SK-N-SH (cell line): ENCODE measurements at regions not wholly inside any gene's neighbourhood (a gene's known extent, or its start where the extent isn't known, plus 50 kb on each side); places are given as distances from the start of the nearest gene placed in this dataset.

Experiments used
- CTCF ChIA-PET: fragments of 300-600, 350-600 bp; formaldehyde crosslinking; extraction: SDS; loops from one replicate; lab custom pipeline; 2021; lab: Yijun Ruan, JAX
- POLR2A ChIA-PET: fragments of 350-600 bp; sonication (Branson Sonifier 250); formaldehyde crosslinking; extraction: SDS; loops from one replicate; lab custom pipeline; 2020; ENCODE audit warnings: antibody characterized with exemption, inconsistent platforms; lab: Yijun Ruan, JAX
- DNase-seq: peaks from one replicate; pipeline ENCODE4 v3.0.0; 2012
- H2AFZ ChIP-seq: fragments of 200-600 bp; sonication (generic); 2 replicates; pipeline ENCODE4 v1.8.1; 2016; ENCODE audit warnings: antibody characterized with exemption, mild to moderate bottlenecking, low read depth
- H3F3A ChIP-seq: fragments of 200-600 bp; sonication (generic); replicated peaks from 2 replicates; pipeline ENCODE3; 2016; ENCODE audit warnings: antibody characterized with exemption, mild to moderate bottlenecking; ENCODE audit not compliant: insufficient read depth
- H3K27ac ChIP-seq, 2 experiments: fragments of 200-500 bp in 1 of 2; fragments of 200-600 bp in 1 of 2; sonication (Bioruptor generic) in 1 of 2; sonication (generic), shearing (Covaris generic) in 1 of 2; 2 replicates each; pipeline versions ENCODE4 v1.5.1 to v1.6.1; 2014 to 2016; ENCODE audit warnings: low read depth in 2 of 2, inconsistent platforms in 1 of 2, low read length in 1 of 2, mild to moderate bottlenecking in 1 of 2, mixed read lengths in 1 of 2
- H3K27me3 ChIP-seq: fragments of 200-600 bp; sonication (generic), shearing (Covaris generic); 2 replicates; pipeline ENCODE4 v1.6.1; 2016; ENCODE audit warnings: mixed run types; ENCODE audit not compliant: insufficient read depth
- H3K36me3 ChIP-seq, 2 experiments: fragments of 200-500 bp in 1 of 2; fragments of 200-600 bp in 1 of 2; sonication (Bioruptor generic) in 1 of 2; sonication (generic) in 1 of 2; replicated peaks in 1 of 2; 2 replicates each; pipeline versions ENCODE3 to v1.5.1; 2014 to 2016; ENCODE audit warnings: low read length in 1 of 2, mild to moderate bottlenecking in 1 of 2; ENCODE audit not compliant: insufficient read depth in 2 of 2, control insufficient read depth in 1 of 2
- H3K4me1 ChIP-seq, 2 experiments: fragments of 200-500 bp in 1 of 2; fragments of 200-600 bp in 1 of 2; sonication (Bioruptor generic) in 1 of 2; sonication (generic), shearing (Covaris generic) in 1 of 2; 2 replicates each; pipeline versions ENCODE4 v1.5.1 to v1.6.1; 2014 to 2016; ENCODE audit warnings: low read depth in 1 of 2, low read length in 1 of 2, mixed run types in 1 of 2; ENCODE audit not compliant: insufficient read depth in 2 of 2, control insufficient read depth in 1 of 2
- H3K4me2 ChIP-seq: fragments of 200-600 bp; sonication (generic), shearing (Covaris generic); 2 replicates; pipeline ENCODE4 v1.6.1; 2017; ENCODE audit warnings: mixed run types
- H3K4me3 ChIP-seq, 2 experiments: fragments of 200-500 bp in 1 of 2; fragments of 200-600 bp in 1 of 2; sonication (Bioruptor generic) in 1 of 2; sonication (generic), shearing (Covaris generic) in 1 of 2; 2 replicates each; pipeline versions ENCODE4 v1.5.1 to v1.8.1; 2014 to 2016; ENCODE audit warnings: low read depth in 2 of 2, inconsistent platforms in 1 of 2, low read length in 1 of 2, mild to moderate bottlenecking in 1 of 2, mixed read lengths in 1 of 2, moderate library complexity in 1 of 2
- H3K79me2 ChIP-seq: fragments of 200-600 bp; sonication (generic); 2 replicates; pipeline ENCODE4 v1.8.1; 2017; ENCODE audit warnings: mild to moderate bottlenecking; ENCODE audit not compliant: insufficient read depth
- H3K9ac ChIP-seq: fragments of 200-600 bp; sonication (generic); 2 replicates; pipeline ENCODE4 v1.6.1; 2017; ENCODE audit warnings: mixed run types
- H3K9me2 ChIP-seq: fragments of 200-600 bp; sonication (generic); 2 replicates; pipeline ENCODE4 v1.6.1; 2017; ENCODE audit warnings: mixed run types
- H3K9me3 ChIP-seq: fragments of 200-600 bp; sonication (generic); 2 replicates; pipeline ENCODE4 v1.6.1; 2017; ENCODE audit warnings: mixed run types, mild to moderate bottlenecking, moderate library complexity
- H4K20me1 ChIP-seq: fragments of 200-600 bp; sonication (generic); 2 replicates; pipeline ENCODE4 v1.6.1; 2017; ENCODE audit warnings: mild to moderate bottlenecking, mixed run types; ENCODE audit not compliant: insufficient read depth
- EP300 ChIP-seq, 2 experiments: IDR thresholded peaks; 2 replicates each; pipeline versions ENCODE4 v1.4.0 to v1.6.1; 2012; ENCODE audit warnings: borderline replicate concordance in 1 of 2, low read depth in 1 of 2, low read length in 1 of 2
- FOXJ3 ChIP-seq: sonication (generic); formaldehyde crosslinking; IDR thresholded peaks from 2 replicates; pipeline ENCODE4 v1.5.1; 2020; ENCODE audit warnings: mild to moderate bottlenecking, missing genetic modification reagents
- FOXM1 ChIP-seq: IDR thresholded peaks from 2 replicates; pipeline ENCODE4 v1.4.0; 2012; ENCODE audit warnings: low read depth, mild to moderate bottlenecking
- GABPA ChIP-seq: IDR thresholded peaks from 2 replicates; pipeline ENCODE4 v1.4.0; 2012; ENCODE audit warnings: low read depth, mild to moderate bottlenecking
- GATA2 ChIP-seq: sonication (generic); formaldehyde crosslinking; IDR thresholded peaks from 2 replicates; pipeline ENCODE4 v1.5.0; 2020; ENCODE audit warnings: mild to moderate bottlenecking, missing genetic modification reagents
- JUND ChIP-seq: IDR thresholded peaks from 2 replicates; pipeline ENCODE4 v1.4.0; 2012
- MEF2A ChIP-seq: IDR thresholded peaks from 2 replicates; pipeline ENCODE4 v1.4.0; 2012; ENCODE audit warnings: low read depth, borderline replicate concordance
- MXI1 ChIP-seq: IDR thresholded peaks from 2 replicates; pipeline ENCODE4 v1.6.1; 2012; ENCODE audit warnings: mild to moderate bottlenecking, low read depth, low read length, improper control_type of control experiment
- RFX5 ChIP-seq: IDR thresholded peaks from 2 replicates; pipeline ENCODE4 v1.6.1; 2012; ENCODE audit warnings: mild to moderate bottlenecking, improper control_type of control experiment, low read length
- SIN3A ChIP-seq: IDR thresholded peaks from 2 replicates; pipeline ENCODE4 v1.6.1; 2012; ENCODE audit warnings: low read depth, mild to moderate bottlenecking, low read length, moderate library complexity, borderline replicate concordance
- SMC3 ChIP-seq: IDR thresholded peaks from 2 replicates; pipeline ENCODE4 v1.6.1; 2012; ENCODE audit warnings: low read depth, low read length, improper control_type of control experiment
- TEAD4 ChIP-seq: IDR thresholded peaks from 2 replicates; pipeline ENCODE4 v1.4.0; 2012; ENCODE audit warnings: mild to moderate bottlenecking, borderline replicate concordance; ENCODE audit not compliant: insufficient read depth
- WGBS: methylation state at CpG from one replicate; pipeline ENCODE4 v1.1.6; 2017; ENCODE audit warnings: low lambda C conversion rate; 5-methylcytosine and 5-hydroxymethylcytosine counted together
- TF ChIP-seq, protein P1 (sequence below): IDR thresholded peaks from 2 replicates; pipeline ENCODE4 v1.6.1; 2012; ENCODE audit warnings: mild to moderate bottlenecking, low read depth, low read length, moderate library complexity
- TF ChIP-seq, protein P2 (sequence below): fragments of 150-350 bp; IDR thresholded peaks from 2 replicates; pipeline ENCODE4 v1.6.1; 2016; ENCODE audit warnings: mild to moderate bottlenecking, low read depth, low read length
- TF ChIP-seq, protein P3 (sequence below): fragments of 200-600 bp; sonication (generic); IDR thresholded peaks from 2 replicates; pipeline ENCODE4 v1.6.1; 2017; ENCODE audit warnings: antibody characterized with exemption, mild to moderate bottlenecking, moderate library complexity

DNA sequence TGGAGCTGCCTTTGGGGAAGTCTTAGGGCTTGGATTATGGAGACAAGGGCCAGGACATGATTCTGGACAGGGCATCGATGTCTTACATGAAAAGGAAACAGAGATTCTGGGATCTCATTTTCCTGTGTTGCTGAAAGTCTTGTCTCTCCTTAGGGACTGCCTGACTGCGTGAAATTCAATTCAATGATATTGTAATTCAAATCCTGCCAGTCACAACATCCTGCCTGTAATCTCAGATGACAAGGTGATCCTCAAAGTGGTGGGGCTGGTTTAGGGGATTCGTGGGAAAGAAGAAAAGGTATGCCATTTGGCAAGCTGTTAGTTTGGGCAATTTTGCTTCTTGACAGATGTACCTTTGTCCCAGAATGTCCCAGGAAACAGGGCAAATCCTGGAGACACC, 129.1 kb downstream of the KBTBD8 start:
- no peaks in the 10 kb centered on the region; a peak in 1 of 4 replicates for H3K4me1 ChIP-seq
- H3K9me2 ChIP-seq = no peaks in the 10 kb centered on the region
- H2AFZ ChIP-seq = no peak overlapping the region
- H3F3A ChIP-seq = no peaks in the 10 kb centered on the region
- ChIA-PET CTCF (interaction anchor here (2.1 to 3.4 kb wide), 2 partner anchors 13 to 17 kb away, joined by 6 to 21 read pairs; no protein-coding TSS in a partner anchor), POLR2A (no interaction called here)
- DNase-seq = no peak
- H3K9me3 ChIP-seq = peaks cover 7% of the 10 kb centered on the region; the same call in 1 of the 2 replicates
- no peak overlapping the region for H3K9ac ChIP-seq
- H4K20me1 ChIP-seq = no peaks in the 10 kb centered on the region
- no peak overlapping the region for H3K4me3 ChIP-seq
- no peaks in the 10 kb centered on the region for H3K79me2 ChIP-seq
- no peaks in the 10 kb centered on the region for H3K27me3 ChIP-seq
- no peak overlapping the region for H3K27ac ChIP-seq
- no peaks in the 10 kb centered on the region for H3K36me3 ChIP-seq
- WGBS = 17% methylated on average over 3 of the region's 3 CpGs
- H3K4me2 ChIP-seq = no peak overlapping the region
- TF ChIP-seq EP300 (IDR thresholded peaks at IDR 0.05; ENCODE audit: borderline replicate concordance in 1 of 2, low read depth in 1 of 2, low read length in 1 of 2) (no peak), MXI1 (no peak), SIN3A (no peak), GATA2 (CRISPR knock-in tag) (no peak), FOXJ3 (no peak), TEAD4 (no peak), FOXM1 (no peak), RFX5 (no peak), GABPA (no peak), JUND (no peak), MEF2A (no peak), SMC3 (no peak)
- TF ChIP-seq, protein P1, sequence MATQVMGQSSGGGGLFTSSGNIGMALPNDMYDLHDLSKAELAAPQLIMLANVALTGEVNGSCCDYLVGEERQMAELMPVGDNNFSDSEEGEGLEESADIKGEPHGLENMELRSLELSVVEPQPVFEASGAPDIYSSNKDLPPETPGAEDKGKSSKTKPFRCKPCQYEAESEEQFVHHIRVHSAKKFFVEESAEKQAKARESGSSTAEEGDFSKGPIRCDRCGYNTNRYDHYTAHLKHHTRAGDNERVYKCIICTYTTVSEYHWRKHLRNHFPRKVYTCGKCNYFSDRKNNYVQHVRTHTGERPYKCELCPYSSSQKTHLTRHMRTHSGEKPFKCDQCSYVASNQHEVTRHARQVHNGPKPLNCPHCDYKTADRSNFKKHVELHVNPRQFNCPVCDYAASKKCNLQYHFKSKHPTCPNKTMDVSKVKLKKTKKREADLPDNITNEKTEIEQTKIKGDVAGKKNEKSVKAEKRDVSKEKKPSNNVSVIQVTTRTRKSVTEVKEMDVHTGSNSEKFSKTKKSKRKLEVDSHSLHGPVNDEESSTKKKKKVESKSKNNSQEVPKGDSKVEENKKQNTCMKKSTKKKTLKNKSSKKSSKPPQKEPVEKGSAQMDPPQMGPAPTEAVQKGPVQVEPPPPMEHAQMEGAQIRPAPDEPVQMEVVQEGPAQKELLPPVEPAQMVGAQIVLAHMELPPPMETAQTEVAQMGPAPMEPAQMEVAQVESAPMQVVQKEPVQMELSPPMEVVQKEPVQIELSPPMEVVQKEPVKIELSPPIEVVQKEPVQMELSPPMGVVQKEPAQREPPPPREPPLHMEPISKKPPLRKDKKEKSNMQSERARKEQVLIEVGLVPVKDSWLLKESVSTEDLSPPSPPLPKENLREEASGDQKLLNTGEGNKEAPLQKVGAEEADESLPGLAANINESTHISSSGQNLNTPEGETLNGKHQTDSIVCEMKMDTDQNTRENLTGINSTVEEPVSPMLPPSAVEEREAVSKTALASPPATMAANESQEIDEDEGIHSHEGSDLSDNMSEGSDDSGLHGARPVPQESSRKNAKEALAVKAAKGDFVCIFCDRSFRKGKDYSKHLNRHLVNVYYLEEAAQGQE = no peak
- TF ChIP-seq, protein P2, sequence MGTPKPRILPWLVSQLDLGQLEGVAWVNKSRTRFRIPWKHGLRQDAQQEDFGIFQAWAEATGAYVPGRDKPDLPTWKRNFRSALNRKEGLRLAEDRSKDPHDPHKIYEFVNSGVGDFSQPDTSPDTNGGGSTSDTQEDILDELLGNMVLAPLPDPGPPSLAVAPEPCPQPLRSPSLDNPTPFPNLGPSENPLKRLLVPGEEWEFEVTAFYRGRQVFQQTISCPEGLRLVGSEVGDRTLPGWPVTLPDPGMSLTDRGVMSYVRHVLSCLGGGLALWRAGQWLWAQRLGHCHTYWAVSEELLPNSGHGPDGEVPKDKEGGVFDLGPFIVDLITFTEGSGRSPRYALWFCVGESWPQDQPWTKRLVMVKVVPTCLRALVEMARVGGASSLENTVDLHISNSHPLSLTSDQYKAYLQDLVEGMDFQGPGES = no peak
- TF ChIP-seq, protein P3, sequence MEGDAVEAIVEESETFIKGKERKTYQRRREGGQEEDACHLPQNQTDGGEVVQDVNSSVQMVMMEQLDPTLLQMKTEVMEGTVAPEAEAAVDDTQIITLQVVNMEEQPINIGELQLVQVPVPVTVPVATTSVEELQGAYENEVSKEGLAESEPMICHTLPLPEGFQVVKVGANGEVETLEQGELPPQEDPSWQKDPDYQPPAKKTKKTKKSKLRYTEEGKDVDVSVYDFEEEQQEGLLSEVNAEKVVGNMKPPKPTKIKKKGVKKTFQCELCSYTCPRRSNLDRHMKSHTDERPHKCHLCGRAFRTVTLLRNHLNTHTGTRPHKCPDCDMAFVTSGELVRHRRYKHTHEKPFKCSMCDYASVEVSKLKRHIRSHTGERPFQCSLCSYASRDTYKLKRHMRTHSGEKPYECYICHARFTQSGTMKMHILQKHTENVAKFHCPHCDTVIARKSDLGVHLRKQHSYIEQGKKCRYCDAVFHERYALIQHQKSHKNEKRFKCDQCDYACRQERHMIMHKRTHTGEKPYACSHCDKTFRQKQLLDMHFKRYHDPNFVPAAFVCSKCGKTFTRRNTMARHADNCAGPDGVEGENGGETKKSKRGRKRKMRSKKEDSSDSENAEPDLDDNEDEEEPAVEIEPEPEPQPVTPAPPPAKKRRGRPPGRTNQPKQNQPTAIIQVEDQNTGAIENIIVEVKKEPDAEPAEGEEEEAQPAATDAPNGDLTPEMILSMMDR = no peak
- TF ChIP-seq, all 33 proteins: peak for 0
